ENCODE measurements at regions not wholly inside any gene's neighbourhood (a gene's known extent, or its start where the extent isn't known, plus 50 kb on each side); places are given as distances from the start of the nearest gene placed in this dataset.
"Not testable (repeated sequence)": the region's sequence is repeated elsewhere in the genome, so short reads cannot be mapped to it uniquely, and the experiment has no call there.

DNA sequence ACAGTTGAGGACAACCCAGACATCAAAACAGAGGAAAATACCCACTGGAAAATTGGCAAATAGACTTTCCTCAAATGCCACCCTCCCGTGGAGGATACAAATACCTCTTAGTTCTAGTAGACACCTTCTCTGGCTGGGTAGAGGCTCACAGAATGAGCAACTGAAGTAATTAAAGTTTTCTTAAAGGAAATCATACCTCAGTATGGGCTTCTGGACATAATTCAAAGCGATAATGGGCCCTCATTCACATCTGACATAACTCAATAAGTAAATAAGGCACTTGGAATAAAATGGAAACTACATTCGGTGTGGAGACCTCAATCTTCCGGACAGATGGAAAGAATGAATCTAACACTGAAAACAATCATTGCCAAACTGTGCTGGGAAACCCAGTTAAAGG, 115.2 kb upstream of the PLCL2 start:
- no peak for DNase-seq (ENCODE audit: low spot score)

GRCh38 chr3:16770021-16770420, 114.7 kb upstream of the PLCL2 start:
- no peak for DNase-seq (ENCODE audit: low spot score)

DNA sequence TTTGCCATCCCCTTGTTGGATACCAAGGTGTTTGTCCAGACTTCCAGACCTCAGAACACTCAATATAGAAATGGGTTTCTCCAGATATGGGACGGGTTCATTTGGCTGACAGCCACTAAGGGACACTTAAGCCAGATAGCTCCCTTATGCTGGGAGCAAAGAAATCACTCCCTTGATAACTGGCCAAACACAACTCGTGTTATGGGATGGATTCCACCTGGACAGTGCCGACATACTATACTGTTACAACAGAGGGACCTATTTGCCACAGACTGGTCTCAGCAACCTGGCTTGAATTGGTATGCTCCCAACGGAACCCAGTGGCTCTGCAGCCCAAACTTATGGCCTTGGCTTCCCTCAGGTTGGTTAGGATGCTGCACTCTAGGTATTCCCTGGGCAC, 114.0 kb upstream of the PLCL2 start:
- no peak for DNase-seq (ENCODE audit: low spot score)

DNA sequence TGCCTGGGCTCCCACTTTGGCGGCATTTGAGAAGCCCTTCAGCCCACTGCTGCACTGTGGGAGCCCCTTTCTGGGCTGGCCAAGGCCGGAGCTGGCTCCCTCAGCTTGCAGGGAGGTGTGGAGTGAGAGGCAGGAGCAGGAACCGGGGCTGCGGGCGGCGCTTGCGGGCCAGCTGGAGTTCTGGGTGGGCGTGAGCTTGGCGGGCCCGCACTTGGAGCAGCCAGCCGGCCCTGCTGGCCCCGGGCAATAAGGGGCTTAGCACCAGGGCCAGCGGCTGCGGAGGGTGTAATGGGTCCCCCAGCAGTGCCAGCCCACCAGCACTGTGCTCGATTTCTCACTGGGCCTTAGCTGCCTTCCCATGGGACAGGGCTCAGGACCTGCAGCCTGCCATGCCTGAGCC, 111.2 kb upstream of the PLCL2 start:
- DNase-seq (ENCODE audit: low spot score): not testable (repeated sequence)

DNA sequence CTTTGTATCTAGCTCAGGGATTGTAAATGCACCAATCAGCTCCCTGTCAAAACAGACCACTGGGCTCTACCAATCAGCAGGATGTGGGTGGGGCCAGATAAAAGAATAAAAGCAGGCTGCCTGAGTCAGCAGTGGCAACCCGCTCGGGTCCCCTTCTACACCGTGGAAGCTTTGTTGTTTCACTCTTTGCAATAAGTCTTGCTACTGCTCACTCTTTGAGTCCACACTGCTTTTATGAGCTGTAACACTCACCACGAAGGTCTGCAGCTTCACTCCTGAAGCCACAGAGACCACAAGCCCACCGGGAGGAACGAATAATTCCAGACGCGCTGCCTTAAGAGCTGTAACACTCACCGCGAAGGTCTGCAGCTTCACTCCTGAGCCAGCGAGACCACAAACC, 110.2 kb upstream of the PLCL2 start:
- not testable (repeated sequence) for DNase-seq (ENCODE audit: low spot score)

- no peak for DNase-seq (ENCODE audit: low spot score)
These were observed 99.8 kb upstream of the PLCL2 start for GRCh38 chr3:16784973-16785372.

DNA sequence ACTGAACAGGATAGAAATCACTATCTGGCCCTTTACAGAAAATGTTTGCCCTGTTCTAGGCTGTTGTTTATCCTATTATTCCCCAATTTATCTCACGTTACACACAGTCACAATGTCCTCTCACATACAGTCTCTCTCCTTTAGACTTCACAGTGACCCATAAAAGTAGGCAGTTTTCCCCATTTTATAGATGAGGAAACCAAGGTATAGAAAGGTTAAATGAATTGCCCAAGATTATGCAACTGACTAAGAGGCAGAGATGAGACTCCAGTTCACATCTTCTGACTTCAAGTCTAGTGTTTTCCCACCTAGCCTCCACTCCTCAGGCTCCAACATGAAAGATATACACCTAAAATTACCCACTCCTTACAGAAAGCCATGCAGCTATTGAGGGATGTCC, 99.3 kb upstream of the PLCL2 start:
- no peak for DNase-seq (ENCODE audit: low spot score)

GRCh38 chr3:16788440-16789056, 96.2 kb upstream of the PLCL2 start:
- no peak for DNase-seq (ENCODE audit: low spot score)

DNA sequence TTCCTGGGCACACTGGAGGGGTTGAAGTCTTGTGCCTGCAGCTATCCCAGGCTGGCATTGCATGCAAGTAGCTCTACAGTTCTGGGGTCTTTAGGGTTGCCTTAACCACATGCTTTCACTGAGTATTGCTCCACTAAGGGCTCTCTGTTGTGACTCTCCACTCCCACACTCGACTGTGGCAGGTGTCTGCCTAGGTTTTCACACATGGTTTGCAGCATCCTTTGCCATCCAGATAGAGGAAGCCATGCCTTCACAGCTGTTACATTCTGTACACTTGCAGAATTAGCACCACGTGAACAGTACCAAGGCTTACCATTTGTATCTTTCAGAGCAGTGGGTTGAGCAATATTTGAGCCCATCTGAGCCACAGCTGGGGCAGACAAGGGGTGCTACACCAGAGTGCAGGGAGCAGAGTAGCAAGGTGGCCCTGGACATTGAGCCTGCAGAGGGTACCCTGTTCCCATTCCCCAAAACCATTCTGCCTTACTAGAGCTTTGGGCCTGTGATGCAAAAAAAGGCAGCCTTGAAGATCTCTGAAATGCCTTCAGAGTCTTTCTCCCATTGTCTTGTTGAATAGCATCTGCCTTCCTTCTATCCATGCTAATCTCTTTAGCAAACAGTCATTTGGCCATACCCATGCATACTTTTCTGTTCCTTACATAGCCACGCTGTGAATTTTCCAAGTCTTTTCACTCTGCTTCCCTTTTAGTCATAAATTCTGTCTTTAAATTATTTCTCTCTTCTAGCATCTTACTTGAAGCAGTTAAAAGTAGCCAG, 95.2 kb upstream of the PLCL2 start:
- no peak for DNase-seq (ENCODE audit: low spot score)

- DNase-seq (ENCODE audit: low spot score): no peak
These were observed 94.0 kb upstream of the PLCL2 start for GRCh38 chr3:16790432-16791400.

GRCh38 chr3:16793321-16793720, 91.4 kb upstream of the PLCL2 start:
- no peak for DNase-seq (ENCODE audit: low spot score)

- DNase-seq (ENCODE audit: low spot score): no peak
These were observed 90.5 kb upstream of the PLCL2 start for GRCh38 chr3:16794257-16794656.

- no peak for DNase-seq (ENCODE audit: low spot score)
These were observed 89.2 kb upstream of the PLCL2 start for GRCh38 chr3:16795581-16795980.

GRCh38 chr3:16797831-16798230, 86.9 kb upstream of the PLCL2 start:
- DNase-seq (ENCODE audit: low spot score): no peak

- DNase-seq (ENCODE audit: low spot score): no peak
These were observed 86.0 kb upstream of the PLCL2 start for GRCh38 chr3:16798738-16799137.

DNA sequence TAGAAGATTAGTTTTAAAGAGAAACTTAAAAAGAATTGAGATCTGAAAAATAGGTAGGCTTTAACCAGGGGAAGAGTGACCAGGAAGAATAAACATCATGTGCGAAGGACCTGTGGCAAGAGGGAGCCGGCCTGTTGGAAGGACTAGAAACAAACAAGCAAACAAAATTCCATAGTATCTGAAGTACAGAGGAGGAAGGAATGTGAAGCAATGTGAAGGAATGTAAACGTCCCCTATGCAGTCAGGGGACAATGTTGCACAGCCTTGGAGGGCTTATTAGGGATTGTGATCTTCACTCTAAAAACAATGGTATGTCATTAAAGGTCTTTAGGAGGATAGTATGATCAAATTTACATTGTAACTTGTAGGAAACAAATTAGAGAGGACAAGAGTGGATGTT, 84.4 kb upstream of the PLCL2 start:
- DNase-seq (ENCODE audit: low spot score): no peak

DNA sequence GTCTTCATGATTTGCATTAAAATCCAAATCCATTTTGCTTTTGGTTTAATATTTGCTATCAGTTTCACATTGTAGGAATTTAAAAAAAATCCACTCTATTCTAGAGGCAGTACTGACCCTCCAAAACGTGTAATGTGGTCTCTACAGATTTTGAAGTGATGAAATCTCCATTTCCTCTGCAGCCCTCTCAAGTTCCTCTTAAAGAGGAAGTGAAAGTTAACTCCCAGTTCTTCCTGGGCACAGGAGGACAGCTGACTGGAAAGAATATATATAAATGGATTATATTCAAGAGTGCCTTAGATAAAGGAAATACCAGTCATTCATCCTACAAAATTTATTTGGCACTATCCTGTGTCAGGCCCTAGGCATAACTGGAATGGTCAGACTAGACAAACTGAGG, 83.5 kb upstream of the PLCL2 start:
- no peak for DNase-seq (ENCODE audit: low spot score)

GRCh38 chr3:16801698-16802097, 83.1 kb upstream of the PLCL2 start:
- DNase-seq (ENCODE audit: low spot score): no peak

DNA sequence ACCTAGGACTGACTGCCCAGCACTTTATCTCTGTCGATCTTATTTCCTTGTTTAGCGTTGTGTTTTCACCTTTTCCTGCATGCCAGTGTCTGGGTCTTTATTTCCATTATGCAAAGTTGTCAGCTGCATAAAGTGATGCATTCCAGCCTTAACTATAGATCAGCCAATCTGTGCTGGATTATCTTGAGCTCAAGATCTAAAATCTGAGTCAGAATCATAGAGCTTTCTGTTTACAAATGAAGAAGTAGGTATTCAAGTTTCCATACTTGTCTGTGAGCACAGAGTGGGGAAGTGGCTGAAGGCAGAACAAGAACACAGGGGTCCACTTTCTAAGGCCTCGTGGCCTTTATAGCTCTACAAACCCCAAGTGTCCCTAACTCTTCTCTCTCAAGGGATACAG, 82.4 kb upstream of the PLCL2 start:
- no peak for DNase-seq (ENCODE audit: low spot score)

- no peak for DNase-seq (ENCODE audit: low spot score)
These were observed 81.7 kb upstream of the PLCL2 start for GRCh38 chr3:16803019-16803418.

DNA sequence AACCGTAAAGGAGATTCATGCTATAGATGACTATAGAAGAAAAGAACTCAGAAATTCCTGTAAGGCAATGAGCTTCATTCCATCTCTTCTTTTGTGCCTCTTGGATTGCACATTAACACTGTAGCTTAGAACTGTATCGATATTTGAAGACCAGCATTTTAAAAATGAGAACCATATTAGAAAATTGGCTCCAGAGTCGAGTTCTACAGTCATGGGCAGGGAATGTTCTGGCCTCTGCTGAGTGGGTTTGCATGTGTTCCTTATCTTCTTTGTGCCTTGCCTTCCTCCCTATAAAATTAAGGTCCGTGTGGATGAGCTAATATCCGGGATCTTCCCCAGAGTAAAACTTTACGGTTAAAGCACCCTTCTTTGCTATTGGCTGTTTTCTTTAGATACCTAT, 77.4 kb upstream of the PLCL2 start:
- DNase-seq (ENCODE audit: low spot score): no peak

DNA sequence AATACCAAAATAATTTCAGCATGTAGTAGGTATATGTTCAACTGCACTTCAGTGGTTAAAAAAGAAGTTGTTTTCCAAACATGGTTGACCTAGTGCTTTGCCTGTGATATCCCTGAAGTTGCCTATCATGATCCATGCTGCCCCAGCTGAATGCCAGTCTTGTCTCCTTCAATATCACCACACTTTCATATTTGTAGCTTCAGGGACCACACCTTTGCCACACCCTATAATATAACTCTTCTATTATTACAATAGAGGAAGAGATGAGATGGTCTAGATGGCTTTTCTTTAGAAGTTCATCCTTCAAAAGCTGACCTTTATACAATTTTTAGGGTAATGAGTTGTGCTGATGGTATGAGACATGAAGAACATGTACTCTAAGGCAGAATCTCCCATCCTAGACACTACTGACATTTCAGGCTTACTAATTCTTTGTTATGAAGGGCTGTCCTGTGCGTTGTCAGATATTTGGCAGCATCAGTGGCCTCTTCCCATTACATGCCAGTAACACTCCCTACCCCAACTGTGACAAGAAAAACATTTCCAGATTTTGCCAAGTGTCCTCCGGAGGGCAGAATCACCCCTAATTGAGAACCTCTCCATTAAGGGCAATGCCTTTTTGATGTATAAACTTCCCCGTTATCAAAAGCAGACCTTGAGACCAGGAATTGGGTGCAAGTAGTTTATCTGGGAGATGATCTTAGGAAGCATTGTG, 76.2 kb upstream of the PLCL2 start:
- DNase-seq (ENCODE audit: low spot score): no peak
